ENCODE measurements at regions not wholly inside any gene's neighbourhood (a gene's known extent, or its start where the extent isn't known, plus 50 kb on each side); places are given as distances from the start of the nearest gene placed in this dataset.

DNA sequence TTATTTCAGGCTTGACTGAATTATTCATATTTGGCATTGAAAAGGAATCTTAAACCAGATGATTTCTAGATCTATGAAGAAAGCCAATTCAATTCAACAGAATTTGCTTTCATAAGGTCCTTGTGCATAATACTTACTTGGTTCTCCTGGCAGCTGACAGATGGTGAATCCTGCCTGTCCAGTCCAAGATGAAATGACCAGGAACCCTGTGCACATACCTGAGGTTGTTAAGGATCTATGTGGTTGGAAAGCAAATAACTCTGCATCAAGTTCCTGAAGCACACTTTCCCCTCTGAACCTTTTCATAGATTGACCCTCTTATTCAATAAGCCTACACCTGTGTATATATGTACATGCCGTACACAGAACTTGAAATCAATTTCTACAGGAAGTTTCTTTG lies 562.7 kb downstream of the PPARGC1A start:
- no peak overlapping the region for H3K27ac ChIP-seq (ENCODE audit: low read depth in 2 of 2, low read length in 2 of 2)
- TF ChIP-seq, protein P1, sequence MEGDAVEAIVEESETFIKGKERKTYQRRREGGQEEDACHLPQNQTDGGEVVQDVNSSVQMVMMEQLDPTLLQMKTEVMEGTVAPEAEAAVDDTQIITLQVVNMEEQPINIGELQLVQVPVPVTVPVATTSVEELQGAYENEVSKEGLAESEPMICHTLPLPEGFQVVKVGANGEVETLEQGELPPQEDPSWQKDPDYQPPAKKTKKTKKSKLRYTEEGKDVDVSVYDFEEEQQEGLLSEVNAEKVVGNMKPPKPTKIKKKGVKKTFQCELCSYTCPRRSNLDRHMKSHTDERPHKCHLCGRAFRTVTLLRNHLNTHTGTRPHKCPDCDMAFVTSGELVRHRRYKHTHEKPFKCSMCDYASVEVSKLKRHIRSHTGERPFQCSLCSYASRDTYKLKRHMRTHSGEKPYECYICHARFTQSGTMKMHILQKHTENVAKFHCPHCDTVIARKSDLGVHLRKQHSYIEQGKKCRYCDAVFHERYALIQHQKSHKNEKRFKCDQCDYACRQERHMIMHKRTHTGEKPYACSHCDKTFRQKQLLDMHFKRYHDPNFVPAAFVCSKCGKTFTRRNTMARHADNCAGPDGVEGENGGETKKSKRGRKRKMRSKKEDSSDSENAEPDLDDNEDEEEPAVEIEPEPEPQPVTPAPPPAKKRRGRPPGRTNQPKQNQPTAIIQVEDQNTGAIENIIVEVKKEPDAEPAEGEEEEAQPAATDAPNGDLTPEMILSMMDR (IDR thresholded peaks at IDR 0.05; ENCODE audit: borderline replicate concordance, extremely low read depth, insufficient read depth): no peak
- H3K4me1 ChIP-seq (ENCODE audit: control insufficient read depth in 2 of 3, insufficient read depth in 2 of 3, low read depth in 1 of 3, low read length in 3 of 3): no peaks in the 10 kb centered on the region
- no peaks in the 10 kb centered on the region for H3K9me3 ChIP-seq (ENCODE audit: control insufficient read depth in 2 of 3, insufficient read depth in 1 of 3, low read length in 3 of 3)
- H3K4me3 ChIP-seq (ENCODE audit: low read length in 3 of 3): no peak overlapping the region
- intact Hi-C loops (cut with DNase I): no loop called here
- H3K27me3 ChIP-seq (ENCODE audit: control insufficient read depth, insufficient read depth, low read length): no peaks in the 10 kb centered on the region
- no peak for DNase-seq
- no peaks in the 10 kb centered on the region for H3K36me3 ChIP-seq (ENCODE audit: control insufficient read depth in 2 of 3, insufficient read depth in 3 of 3, low read length in 3 of 3)
- FAIRE-seq: no peak
- no peak overlapping the region for H3K9ac ChIP-seq (ENCODE audit: low read length in 3 of 3)

GRCh38 chr4:23324021-23324690 lies 565.7 kb downstream of the PPARGC1A start:
- Histone ChIP-seq H3K36me3 (ENCODE audit: control insufficient read depth in 2 of 3, insufficient read depth in 3 of 3, low read length in 3 of 3) (no peaks in the 10 kb centered on the region), H3K27ac (ENCODE audit: low read depth in 2 of 2, low read length in 2 of 2) (no peak overlapping the region), H3K27me3 (ENCODE audit: control insufficient read depth, insufficient read depth, low read length) (no peaks in the 10 kb centered on the region), H3K4me1 (ENCODE audit: control insufficient read depth in 2 of 3, insufficient read depth in 2 of 3, low read depth in 1 of 3, low read length in 3 of 3) (no peaks in the 10 kb centered on the region), H3K9me3 (ENCODE audit: control insufficient read depth in 2 of 3, insufficient read depth in 1 of 3, low read length in 3 of 3) (no peaks in the 10 kb centered on the region), H3K4me3 (ENCODE audit: low read length in 3 of 3) (no peak overlapping the region), H3K9ac (ENCODE audit: low read length in 3 of 3) (no peak overlapping the region)
- no peak for FAIRE-seq
- intact Hi-C loops (cut with DNase I): no loop called here
- TF ChIP-seq, protein P1 (IDR thresholded peaks at IDR 0.05; ENCODE audit: borderline replicate concordance, extremely low read depth, insufficient read depth): no peak
- no peak for DNase-seq

DNA sequence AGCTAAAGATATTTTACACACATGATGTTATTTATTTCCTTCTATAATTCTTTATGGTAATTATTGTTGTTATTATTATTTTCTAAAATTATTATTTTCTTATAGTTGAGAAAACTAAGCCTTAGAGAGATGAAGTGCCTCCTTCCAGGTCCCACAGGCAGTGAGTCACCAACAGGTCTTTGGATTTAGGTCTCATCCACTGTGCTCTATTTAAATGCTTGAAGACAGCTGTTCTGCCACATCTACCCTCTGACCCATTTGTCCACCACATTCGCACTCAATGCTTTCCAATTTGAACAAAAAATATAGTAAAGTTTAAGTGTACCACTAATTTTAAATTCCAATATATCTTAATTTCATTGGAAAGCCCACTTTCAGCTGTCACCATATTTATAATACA lies 566.4 kb downstream of the PPARGC1A start:
- Histone ChIP-seq H3K36me3 (ENCODE audit: control insufficient read depth in 2 of 3, insufficient read depth in 3 of 3, low read length in 3 of 3) (no peaks in the 10 kb centered on the region), H3K27ac (ENCODE audit: low read depth in 2 of 2, low read length in 2 of 2) (no peak overlapping the region), H3K27me3 (ENCODE audit: control insufficient read depth, insufficient read depth, low read length) (no peaks in the 10 kb centered on the region), H3K4me3 (ENCODE audit: low read length in 3 of 3) (no peak overlapping the region), H3K9ac (ENCODE audit: low read length in 3 of 3) (no peak overlapping the region), H3K4me1 (ENCODE audit: control insufficient read depth in 2 of 3, insufficient read depth in 2 of 3, low read depth in 1 of 3, low read length in 3 of 3) (no peaks in the 10 kb centered on the region), H3K9me3 (ENCODE audit: control insufficient read depth in 2 of 3, insufficient read depth in 1 of 3, low read length in 3 of 3) (no peaks in the 10 kb centered on the region)
- intact Hi-C loops (cut with DNase I): no loop called here
- TF ChIP-seq, protein P1 (IDR thresholded peaks at IDR 0.05; ENCODE audit: borderline replicate concordance, extremely low read depth, insufficient read depth): no peak
- FAIRE-seq: no peak
- no peak for DNase-seq

GRCh38 chr4:23322732-23323131 lies 567.1 kb downstream of the PPARGC1A start:
- DNase-seq (no peak), FAIRE-seq (no peak)
- Histone ChIP-seq H3K27me3 (ENCODE audit: control insufficient read depth, insufficient read depth, low read length) (no peaks in the 10 kb centered on the region), H3K4me3 (ENCODE audit: low read length in 3 of 3) (no peak overlapping the region), H3K4me1 (ENCODE audit: control insufficient read depth in 2 of 3, insufficient read depth in 2 of 3, low read depth in 1 of 3, low read length in 3 of 3) (no peaks in the 10 kb centered on the region), H3K36me3 (ENCODE audit: control insufficient read depth in 2 of 3, insufficient read depth in 3 of 3, low read length in 3 of 3) (no peaks in the 10 kb centered on the region), H3K9me3 (ENCODE audit: control insufficient read depth in 2 of 3, insufficient read depth in 1 of 3, low read length in 3 of 3) (no peaks in the 10 kb centered on the region), H3K9ac (ENCODE audit: low read length in 3 of 3) (no peak overlapping the region), H3K27ac (ENCODE audit: low read depth in 2 of 2, low read length in 2 of 2) (no peak overlapping the region)
- intact Hi-C loops (cut with DNase I): no loop called here
- TF ChIP-seq, protein P1 (IDR thresholded peaks at IDR 0.05; ENCODE audit: borderline replicate concordance, extremely low read depth, insufficient read depth): no peak
